HL-60/S4 treated with phorbol 12-myristate 13-acetate at 8.2 ng/mL for 4 days and 3 days (cell line): ENCODE measurements at regions not wholly inside any gene's neighbourhood (a gene's known extent, or its start where the extent isn't known, plus 50 kb on each side); places are given as distances from the start of the nearest gene placed in this dataset.

ENCODE experiments used
- in situ Hi-C: fragments of 300-500 bp; cut with MboI; formaldehyde crosslinking; loops from 2 replicates; pipeline ENCODE4 v1.15.0; 2022; ENCODE audit warnings: low sequenced_read_pairs

DNA sequence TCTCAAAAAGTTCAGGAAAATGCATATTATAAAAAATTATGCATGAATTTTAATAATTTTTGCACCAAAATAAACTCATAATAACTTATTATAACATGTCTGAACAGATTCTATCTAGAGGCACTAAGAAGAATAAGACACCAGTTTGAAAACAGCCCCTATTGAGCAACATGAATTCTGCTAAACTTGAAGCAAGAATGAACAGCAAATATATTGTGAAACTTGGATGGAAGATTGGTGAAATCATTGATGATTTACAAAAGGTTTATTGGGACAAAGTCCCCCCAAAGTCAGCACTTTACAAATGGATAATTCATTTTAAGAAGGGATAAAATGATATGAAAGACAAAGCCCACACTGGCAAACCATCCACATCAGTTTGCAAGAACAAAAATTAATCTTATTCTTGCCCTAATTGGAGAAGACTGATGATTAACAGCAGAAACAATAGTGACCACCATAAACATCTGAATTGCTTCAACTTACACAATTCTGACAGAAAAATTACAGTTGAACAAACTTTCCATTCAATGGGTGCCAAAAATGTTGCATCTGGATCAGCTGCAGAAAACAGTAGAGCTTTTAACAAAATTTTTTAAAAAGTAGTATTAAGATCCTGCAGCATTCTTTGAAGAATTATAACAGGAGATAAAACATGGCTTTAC is 257.5 kb upstream of the FAT3 start:
- in situ Hi-C loops = no loop called here

DNA sequence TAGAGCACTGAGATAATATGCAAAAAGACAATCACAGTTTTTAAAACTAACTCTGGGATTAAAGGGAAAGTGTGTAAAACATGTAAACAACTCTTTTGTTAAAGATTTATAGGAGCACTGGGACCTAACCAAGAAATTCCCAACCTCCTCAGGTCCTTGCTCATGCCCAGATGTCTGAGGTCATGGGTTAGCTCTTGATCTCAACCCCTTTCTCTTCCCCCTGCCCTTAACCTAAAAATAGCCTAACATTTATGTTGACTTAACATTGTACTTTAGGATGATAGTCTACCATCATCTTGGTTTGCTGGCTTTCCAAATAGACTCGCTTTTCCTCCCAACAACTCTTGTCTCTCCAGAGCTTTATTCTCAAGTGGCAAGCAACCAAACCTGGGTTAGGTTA is 258.2 kb upstream of the FAT3 start:
- in situ Hi-C loops = no loop called here

GRCh38 chr11:91960770-91961169 is 263.8 kb upstream of the FAT3 start:
- in situ Hi-C loops = no loop called here

DNA sequence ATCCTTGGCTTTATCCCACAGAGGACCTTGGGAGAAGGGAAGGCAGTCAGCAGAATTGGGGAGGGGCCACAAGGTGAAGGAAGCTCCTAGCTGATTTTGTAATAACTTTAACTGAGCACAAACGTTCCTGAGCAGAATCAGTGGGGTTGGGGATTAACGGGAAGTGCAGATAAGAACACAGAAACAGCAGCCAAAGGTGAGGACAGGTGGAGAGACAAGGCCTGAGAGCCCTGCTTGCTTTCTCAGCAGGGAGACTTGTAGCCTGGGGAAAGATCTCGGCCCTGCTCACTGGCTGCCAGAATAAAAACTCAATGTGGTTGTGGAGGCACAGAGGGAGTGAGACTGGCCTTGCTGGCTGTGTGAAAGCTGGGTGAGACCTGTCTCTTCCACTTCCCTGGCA is 265.2 kb upstream of the FAT3 start:
- in situ Hi-C loops = no loop called here

GRCh38 chr11:91956711-91957110 is 267.9 kb upstream of the FAT3 start:
- in situ Hi-C loops = no loop called here

DNA sequence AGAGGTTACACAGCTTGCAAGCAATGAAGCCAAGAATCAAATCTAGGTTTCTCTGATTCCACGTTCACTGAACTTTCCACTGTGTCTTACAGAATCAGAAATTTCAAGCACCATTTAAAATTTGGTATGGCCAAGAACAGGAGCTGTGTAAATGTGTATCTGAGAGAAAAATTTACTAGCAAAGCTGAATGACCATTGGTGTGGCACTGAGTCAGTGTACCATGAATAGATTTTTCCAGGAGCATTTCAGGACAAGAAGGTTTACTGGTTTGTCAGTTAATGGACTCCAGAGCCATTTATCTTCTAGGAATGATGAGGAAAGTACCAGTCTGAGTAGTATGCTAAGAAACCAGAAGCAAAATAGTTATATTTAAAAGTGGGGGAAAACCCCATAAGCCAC is 269.4 kb upstream of the FAT3 start:
- in situ Hi-C loops = no loop called here

GRCh38 chr11:91952056-91952455 is 272.6 kb upstream of the FAT3 start:
- in situ Hi-C loops = no loop called here

GRCh38 chr11:91947215-91947820 is 277.3 kb upstream of the FAT3 start:
- in situ Hi-C loops = no loop called here

DNA sequence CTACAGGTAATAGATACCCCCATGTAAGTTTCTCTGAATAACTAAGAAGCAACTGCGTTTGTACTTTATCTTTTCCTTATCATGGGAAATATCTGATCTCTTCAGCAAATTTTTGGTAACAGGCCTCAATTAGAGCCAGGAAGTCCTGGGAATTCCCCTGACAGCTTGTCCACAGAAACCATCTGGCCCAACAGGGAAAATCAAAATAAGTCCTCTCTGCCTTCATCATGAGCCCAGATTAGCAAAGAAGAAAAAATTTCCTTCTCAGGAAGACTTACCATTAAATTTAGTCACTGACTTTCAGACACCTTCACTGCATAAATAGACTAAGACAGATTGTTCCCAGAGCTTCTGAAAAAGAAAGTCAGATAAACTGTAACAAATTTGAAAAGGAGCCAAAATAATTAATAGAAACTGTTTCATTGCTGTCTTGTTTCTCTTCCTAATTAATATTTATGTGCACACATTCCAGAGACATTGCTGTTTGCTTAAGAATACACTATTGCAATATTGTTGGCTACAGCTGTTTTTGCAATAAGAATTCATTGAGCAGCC is 278.1 kb upstream of the FAT3 start:
- in situ Hi-C loops = no loop called here

GRCh38 chr11:91935120-91935519 is 289.5 kb upstream of the FAT3 start:
- in situ Hi-C loops = no loop called here

- in situ Hi-C loops = no loop called here
Observed at GRCh38 chr11:91932151-91932821, 292.3 kb upstream of the FAT3 start.

GRCh38 chr11:91927448-91927847 is 297.2 kb upstream of the FAT3 start:
- in situ Hi-C loops = no loop called here

GRCh38 chr11:91926965-91927364 is 297.7 kb upstream of the FAT3 start:
- in situ Hi-C loops = no loop called here

- in situ Hi-C loops = no loop called here
Observed at GRCh38 chr11:91922846-91923245, 301.8 kb upstream of the FAT3 start.

DNA sequence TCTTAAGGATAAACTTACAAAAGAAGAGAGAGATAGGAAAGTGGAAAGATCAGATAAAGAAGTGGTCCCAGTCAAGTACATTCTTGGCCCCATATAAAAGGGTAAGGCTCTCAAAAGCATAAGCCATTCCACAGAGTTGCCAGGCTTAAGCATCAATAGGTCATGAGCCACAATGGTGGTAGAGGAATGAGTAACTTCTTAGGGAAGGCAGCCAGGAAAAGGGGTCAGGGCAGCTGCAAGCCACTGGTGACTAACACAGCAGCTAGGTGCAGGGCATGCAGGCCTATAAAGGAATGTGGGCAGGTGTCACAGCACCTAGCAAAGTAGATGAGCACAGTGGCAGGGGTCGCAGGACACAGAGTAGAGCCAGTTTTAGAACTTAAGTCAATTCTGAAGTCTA is 302.6 kb upstream of the FAT3 start:
- in situ Hi-C loops = no loop called here

- in situ Hi-C loops = no loop called here
Observed at GRCh38 chr11:91913407-91913806, 311.2 kb upstream of the FAT3 start.

DNA sequence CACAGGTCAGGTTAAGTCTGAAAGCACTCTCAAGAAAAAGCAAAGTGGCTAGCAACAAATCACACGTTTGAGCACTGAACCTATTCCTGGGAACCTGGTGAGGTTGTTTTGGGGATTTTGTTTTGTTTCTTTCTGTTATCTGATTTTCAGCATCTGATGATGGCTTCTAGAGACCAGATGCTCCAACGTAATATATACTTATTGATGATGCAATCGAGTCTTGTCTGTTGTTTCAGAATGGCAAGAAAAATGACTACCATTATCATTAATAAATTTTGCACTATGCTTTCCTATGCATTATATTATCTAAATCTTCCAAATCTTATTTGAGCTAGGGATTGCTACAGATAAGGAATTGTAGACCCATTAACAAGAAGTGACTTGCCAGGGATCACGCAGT is 312.3 kb upstream of the FAT3 start:
- in situ Hi-C loops = no loop called here

DNA sequence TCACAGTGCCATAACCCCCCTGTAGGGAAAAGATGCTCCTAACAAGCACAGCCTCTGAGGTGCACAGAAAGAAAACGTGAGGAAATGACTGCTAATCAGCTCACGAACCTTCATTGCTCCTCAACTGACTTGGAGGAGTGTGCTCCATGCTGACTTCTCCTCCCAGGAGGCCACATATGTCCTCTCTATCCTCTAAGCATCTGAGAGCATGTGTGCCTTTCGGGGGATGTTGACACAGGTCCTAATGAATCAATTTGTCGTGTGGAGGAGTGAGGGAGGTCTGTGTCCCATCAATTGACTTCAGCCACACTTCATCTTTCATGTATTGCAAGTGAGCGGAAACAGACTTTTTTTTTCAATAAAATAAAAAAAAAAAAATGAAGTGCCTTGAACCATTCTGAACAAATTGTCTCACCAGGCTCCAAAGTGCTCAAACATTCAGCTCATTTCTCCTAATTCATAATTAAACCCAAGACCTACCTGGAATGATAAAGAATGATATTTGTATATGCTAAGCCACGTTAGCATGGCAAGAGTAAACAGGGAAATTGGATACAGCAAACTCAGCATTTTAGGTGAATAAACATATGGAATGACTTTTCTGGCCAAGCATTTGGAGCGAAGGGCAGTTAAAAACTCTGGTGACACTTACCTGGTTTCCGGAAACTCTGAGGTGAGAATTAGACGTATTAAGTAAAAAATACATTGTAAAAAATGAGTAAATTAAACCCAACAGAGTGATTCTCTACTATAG is 317.6 kb upstream of the FAT3 start:
- in situ Hi-C loops = no loop called here

DNA sequence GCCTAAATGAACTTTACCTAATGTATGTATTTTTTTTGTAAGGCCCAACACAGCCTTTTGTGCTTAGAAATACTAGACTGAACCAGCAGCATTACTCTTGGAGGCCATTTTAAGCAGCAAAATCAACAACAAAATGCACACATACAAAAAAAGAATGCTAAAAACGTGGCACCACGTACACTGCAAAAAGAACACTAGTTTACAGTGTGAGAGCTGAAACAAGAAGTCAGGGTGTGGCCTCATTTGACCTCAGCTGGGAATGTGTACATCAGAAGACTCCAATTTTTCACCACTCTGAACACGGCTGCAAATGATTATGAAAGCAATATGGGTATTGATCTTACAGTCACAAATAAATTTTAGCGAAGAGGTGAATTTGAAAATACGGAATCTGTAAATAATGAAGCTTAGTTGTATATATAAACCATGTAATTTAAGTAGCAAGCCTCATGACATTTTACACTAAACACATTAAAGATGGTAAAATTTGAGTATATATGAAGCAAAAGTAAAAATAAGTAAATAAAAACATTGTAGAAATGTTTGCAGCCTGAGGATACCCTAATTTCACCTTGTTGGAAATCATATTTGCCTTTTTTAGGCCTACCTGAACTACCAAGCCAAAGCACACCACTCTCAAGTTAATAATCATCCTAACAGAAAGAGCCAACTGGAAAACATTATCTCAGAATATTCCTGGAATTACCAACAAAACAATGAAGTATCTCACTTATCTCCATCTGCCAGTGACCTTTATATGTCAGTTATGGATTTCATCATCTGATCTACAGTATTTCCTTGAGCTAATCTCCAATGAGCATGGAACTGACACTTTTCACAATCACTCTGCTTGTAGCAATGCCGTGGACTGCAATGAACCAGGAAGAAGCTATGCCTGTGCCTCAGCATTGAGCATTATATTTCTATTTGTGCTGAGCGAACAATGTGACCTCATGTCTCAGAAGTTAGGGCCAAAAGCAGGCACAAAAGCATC is 319.5 kb upstream of the FAT3 start:
- in situ Hi-C loops = no loop called here

DNA sequence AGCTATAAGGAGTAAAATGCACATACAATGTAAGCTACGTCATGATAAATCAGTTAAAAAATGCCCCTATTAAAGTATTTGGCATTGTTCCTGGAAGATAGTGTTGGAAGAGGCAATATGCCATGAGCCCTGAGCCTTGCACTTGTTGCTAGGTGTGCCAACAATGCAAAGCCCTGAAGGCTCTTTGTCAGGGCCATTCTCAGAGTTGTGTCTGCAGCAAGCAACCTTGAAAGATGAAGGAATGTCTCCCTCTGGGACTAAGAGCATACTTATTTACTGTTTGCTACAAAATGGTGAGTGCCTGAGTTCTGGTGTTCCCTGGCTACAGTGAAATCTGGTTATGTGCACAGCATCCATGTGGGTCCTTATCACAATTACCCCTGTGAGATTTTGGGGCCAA is 322.3 kb upstream of the FAT3 start:
- in situ Hi-C loops = no loop called here
